Stomach (tissue), 8 donors: ENCODE measurements at regions not wholly inside any gene's neighbourhood (a gene's known extent, or its start where the extent isn't known, plus 50 kb on each side); places are given as distances from the start of the nearest gene placed in this dataset.

ENCODE experiments used
- DNase-seq, 2 donors: peaks; one replicate each; pipeline versions ENCODE4 v3.0.0 to v3.0.0-alpha.2; 2013 to 2019
- H3K27ac ChIP-seq, 5 donors: fragments of 200-600 bp in 4 of 5; sonication (generic) in 4 of 5; one replicate each; pipeline ENCODE4 v1.5.1; 2013 to 2019; ENCODE audit warnings: mild to moderate bottlenecking in 1 of 5, moderate library complexity in 1 of 5
- H3K27me3 ChIP-seq, 3 donors: fragments of 200-600 bp; sonication (generic); one replicate each; pipeline ENCODE4 v1.5.1; 2017 to 2019; ENCODE audit warnings: mixed run types in 1 of 3
- H3K36me3 ChIP-seq, 4 donors: fragments of 200-600 bp; sonication (generic); 1 replicate in 3 of 4; 2 replicates in 1 of 4; pipeline ENCODE4 v1.5.1; 2016 to 2019
- H3K4me1 ChIP-seq, 4 donors: fragments of 200-600 bp; sonication (generic); one replicate each; pipeline ENCODE4 v1.5.1; 2016 to 2019
- H3K4me3 ChIP-seq, 4 donors: fragments of 200-600 bp; sonication (generic) in 3 of 4; one replicate each; pipeline ENCODE4 v1.5.1; 2016 to 2019; ENCODE audit warnings: mild to moderate bottlenecking in 1 of 4
- H3K9me3 ChIP-seq, 4 donors: fragments of 200-600 bp; sonication (generic); one replicate each; pipeline ENCODE4 v1.5.1; 2016 to 2019
- EP300 ChIP-seq: sonication (generic); formaldehyde crosslinking; IDR thresholded peaks from one replicate; pipeline ENCODE4 v1.6.1; 2017; ENCODE audit warnings: antibody characterized with exemption
- POLR2A ChIP-seq, 4 donors: fragments of 450-650 bp; IDR thresholded peaks; one replicate each; pipeline ENCODE4 v1.6.1; 2016; ENCODE audit warnings: antibody characterized with exemption in 4 of 4, control low read depth in 2 of 4, mild to moderate bottlenecking in 1 of 4, moderate library complexity in 1 of 4
- POLR2AphosphoS5 ChIP-seq, 3 donors: sonication (generic); formaldehyde crosslinking; IDR thresholded peaks; one replicate each; pipeline ENCODE4 v1.6.1; 2016; ENCODE audit warnings: antibody characterized with exemption in 3 of 3
- WGBS, 5 donors: extraction: QIAGEN DNeasy Blood & Tissue Kit in 3 of 5; methylation state at CpG; one replicate each; pipeline versions ENCODE4 v1.1.5 to v1.1.7; 2013 to 2018; 5-methylcytosine and 5-hydroxymethylcytosine counted together
- intact Hi-C: fragments of 100-400 bp; cut with DNase I; formaldehyde crosslinking; loops from one replicate; pipeline ENCODE4 v1.15.1; 2023; ENCODE audit warnings: low total_unique reads
- TF ChIP-seq, protein P1 (sequence below), 7 experiments: fragments of 450-650 bp in 4 of 7; fragments of 200-600 bp in 3 of 7; sonication (generic) in 3 of 7; IDR thresholded peaks; one replicate each; pipeline ENCODE4 v1.5.1; 2016 to 2019; ENCODE audit warnings: antibody characterized with exemption in 7 of 7, control low read depth in 2 of 7, mild to moderate bottlenecking in 1 of 7
- donor health status: healthy with polysubstance abuse.
- donor health status: Bipolar disorder and iron deficiency.
- donor health status: healthy.

DNA sequence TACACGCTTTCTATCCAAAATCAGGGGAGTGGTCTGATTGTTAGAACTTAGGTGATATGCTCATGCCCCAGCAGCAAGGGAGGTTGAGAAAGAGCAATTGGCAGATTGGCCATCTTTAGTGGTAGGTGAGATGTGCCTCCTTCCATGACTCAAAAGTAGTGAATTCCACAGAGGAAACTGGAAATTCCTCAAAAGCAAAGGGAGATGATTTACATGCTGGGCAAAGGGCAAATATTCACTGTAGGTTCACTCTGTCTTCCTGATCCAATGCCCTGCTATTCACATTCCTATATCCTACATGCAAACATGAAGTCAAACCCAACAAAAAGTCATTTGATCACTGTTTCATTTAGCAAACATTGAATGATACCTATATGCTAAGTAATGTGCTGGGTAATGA, 130.1 kb upstream of the ZNF608 start:
- Histone ChIP-seq H3K36me3 (no peaks in the 10 kb centered on the region), H3K27me3 (no peaks in the 10 kb centered on the region), H3K4me1 (peaks cover 0 to 9% (median 8%) of the 10 kb centered on the region in 4 donors), H3K9me3 (no peaks in the 10 kb centered on the region), H3K4me3 (no peak overlapping the region), H3K27ac (no peak overlapping the region)
- 93 to 100% (median 96%) methylated on average over 1 of the region's 1 CpG for WGBS, 5 donors
- intact Hi-C loops = no loop called here
- TF ChIP-seq POLR2AphosphoS5 (IDR thresholded peaks at IDR 0.05) = no peak
- TF ChIP-seq, protein P1, sequence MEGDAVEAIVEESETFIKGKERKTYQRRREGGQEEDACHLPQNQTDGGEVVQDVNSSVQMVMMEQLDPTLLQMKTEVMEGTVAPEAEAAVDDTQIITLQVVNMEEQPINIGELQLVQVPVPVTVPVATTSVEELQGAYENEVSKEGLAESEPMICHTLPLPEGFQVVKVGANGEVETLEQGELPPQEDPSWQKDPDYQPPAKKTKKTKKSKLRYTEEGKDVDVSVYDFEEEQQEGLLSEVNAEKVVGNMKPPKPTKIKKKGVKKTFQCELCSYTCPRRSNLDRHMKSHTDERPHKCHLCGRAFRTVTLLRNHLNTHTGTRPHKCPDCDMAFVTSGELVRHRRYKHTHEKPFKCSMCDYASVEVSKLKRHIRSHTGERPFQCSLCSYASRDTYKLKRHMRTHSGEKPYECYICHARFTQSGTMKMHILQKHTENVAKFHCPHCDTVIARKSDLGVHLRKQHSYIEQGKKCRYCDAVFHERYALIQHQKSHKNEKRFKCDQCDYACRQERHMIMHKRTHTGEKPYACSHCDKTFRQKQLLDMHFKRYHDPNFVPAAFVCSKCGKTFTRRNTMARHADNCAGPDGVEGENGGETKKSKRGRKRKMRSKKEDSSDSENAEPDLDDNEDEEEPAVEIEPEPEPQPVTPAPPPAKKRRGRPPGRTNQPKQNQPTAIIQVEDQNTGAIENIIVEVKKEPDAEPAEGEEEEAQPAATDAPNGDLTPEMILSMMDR (IDR thresholded peaks at IDR 0.05) = no peak
- no peak for TF ChIP-seq POLR2A (IDR thresholded peaks at IDR 0.05)
- no peak for TF ChIP-seq EP300
- no peak for DNase-seq

DNA sequence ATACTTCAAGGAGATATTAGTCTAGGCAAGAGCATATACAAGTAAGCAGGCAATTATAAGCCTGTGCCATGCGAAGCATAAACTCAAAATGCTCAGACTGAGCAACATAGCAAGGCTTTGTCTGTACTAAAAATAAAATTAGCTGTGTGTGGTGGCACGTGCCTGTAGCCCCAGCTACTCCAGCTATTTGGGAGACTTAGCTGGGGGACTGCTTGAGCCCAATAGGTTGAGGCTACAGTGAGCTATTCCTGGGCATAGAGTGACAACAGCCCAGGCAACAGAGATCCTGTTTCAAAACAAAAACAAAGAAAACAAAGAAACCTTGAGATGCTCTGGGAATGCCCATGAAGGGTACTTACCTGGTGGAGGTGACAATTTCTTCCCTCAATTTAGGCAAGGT, 130.5 kb upstream of the ZNF608 start:
- TF ChIP-seq EP300 (no peak), POLR2A (IDR thresholded peaks at IDR 0.05) (no peak), POLR2AphosphoS5 (IDR thresholded peaks at IDR 0.05) (no peak)
- TF ChIP-seq, protein P1 (IDR thresholded peaks at IDR 0.05) = no peak
- Histone ChIP-seq H3K4me3 (no peak overlapping the region), H3K36me3 (no peaks in the 10 kb centered on the region), H3K27ac (no peak overlapping the region), H3K27me3 (no peaks in the 10 kb centered on the region), H3K4me1 (peaks cover 0 to 8% (median 5%) of the 10 kb centered on the region in 4 donors), H3K9me3 (no peaks in the 10 kb centered on the region)
- 82 to 94% (median 87%) methylated on average over 2 of the region's 2 CpGs for WGBS, 5 donors
- intact Hi-C loops = no loop called here
- DNase-seq = no peak

DNA sequence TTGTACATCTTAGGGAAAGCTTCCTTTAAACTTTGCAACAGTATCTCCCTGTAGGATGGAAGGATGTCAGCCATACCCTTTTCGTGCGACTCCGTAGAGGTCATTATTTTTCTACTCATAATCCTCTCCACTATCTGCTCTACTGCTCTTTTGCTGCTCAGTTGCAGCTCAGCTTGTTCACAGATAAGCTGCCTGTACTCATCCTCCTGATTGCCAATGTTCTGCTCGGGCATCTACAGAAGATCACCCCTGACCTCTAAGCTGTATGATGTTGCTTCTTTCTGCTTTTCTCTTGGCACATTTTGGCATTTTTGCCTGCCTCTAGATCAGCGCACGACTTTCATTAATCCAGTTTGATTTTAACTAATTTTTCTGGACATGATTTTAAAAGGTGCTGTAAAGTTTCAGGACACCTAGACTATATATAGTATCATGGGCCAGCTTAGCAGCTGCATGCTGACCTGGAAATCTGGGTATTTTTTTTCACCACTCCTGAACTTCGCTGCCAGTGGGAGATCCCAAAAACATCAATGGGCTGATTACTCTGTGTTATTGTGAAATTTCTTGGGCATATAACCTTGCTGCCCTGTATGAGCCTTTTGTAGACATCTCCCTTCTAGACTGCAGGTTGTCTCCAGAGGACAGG, 131.2 kb upstream of the ZNF608 start:
- Histone ChIP-seq H3K4me3 (no peak overlapping the region), H3K27me3 (no peaks in the 10 kb centered on the region), H3K27ac (no peak overlapping the region), H3K36me3 (no peaks in the 10 kb centered on the region), H3K4me1 (peaks cover 0 to 6% (median under 1%) of the 10 kb centered on the region in 4 donors), H3K9me3 (no peaks in the 10 kb centered on the region)
- TF ChIP-seq EP300 = no peak
- TF ChIP-seq, protein P1 (IDR thresholded peaks at IDR 0.05) = no peak
- no peak for TF ChIP-seq POLR2A (IDR thresholded peaks at IDR 0.05)
- TF ChIP-seq POLR2AphosphoS5 (IDR thresholded peaks at IDR 0.05) = no peak
- WGBS, 5 donors = 89 to 97% (median 95%) methylated on average over 7 of the region's 7 CpGs
- no peak for DNase-seq
- intact Hi-C loops = no loop called here

DNA sequence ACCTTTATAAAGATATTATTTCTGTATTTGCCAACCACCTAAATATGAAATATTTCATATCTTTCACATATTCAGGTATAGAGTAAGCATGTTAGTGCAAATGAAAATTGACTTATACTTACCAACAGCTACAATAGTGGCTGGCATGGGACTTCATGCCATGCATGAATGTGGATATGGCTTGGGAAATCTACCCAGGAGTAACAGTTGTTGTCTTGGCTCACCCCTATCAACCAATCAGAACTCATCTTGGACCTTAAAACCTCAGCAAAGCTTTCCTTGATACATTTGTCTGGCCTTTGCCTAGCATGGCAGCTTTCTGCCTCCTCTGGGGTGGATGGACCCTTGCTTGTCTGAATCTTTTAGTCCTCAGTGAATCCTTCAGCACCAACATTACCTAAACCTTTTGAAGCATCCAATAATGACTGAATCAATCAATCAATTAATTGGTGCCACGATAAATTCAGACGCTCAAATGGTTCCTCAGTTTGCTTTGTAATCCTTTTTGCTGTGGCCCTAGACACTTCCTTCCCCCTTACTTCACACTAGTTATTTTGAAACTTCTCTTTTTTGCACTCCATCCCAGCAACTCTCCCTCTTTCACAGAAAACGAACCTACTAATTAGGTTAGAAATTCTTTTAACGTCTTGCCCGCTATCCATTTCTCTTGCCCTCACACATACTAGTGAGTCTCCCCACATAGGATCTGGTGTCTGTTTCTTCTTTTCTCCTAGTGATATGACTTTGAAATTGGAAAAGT, 132.3 kb upstream of the ZNF608 start:
- TF ChIP-seq POLR2A (IDR thresholded peaks at IDR 0.05) (no peak), POLR2AphosphoS5 (IDR thresholded peaks at IDR 0.05) (no peak), EP300 (no peak)
- TF ChIP-seq, protein P1 (IDR thresholded peaks at IDR 0.05) = no peak
- intact Hi-C loops = no loop called here
- no peak overlapping the region for H3K4me3 ChIP-seq
- 85 to 92% (median 87%) methylated on average over 5 of the region's 5 CpGs for WGBS, 5 donors
- no peaks in the 10 kb centered on the region for H3K27me3 ChIP-seq
- DNase-seq = no peak
- peaks cover 0 to under 1% (median under 1%) of the 10 kb centered on the region in 4 donors for H3K4me1 ChIP-seq
- no peaks in the 10 kb centered on the region for H3K36me3 ChIP-seq
- H3K9me3 ChIP-seq = no peaks in the 10 kb centered on the region
- no peak overlapping the region for H3K27ac ChIP-seq
